ENCODE measurements at regions not wholly inside any gene's neighbourhood (a gene's known extent, or its start where the extent isn't known, plus 50 kb on each side); places are given as distances from the start of the nearest gene placed in this dataset.

GRCh38 chr11:87961606-87962005, 213.6 kb downstream of the RAB38 start:
- no peak for TF ChIP-seq CTCF (IDR thresholded peaks at IDR 0.05; ENCODE audit: low read depth, low read length, missing control alignments)
- DNase-seq (ENCODE audit: extremely low read depth, low read depth): no peak
- no peak overlapping the region for H3K4me3 ChIP-seq (replicated peaks; ENCODE audit: low read depth, low read length)

- DNase-seq (ENCODE audit: extremely low read depth, low read depth): no peak
- no peak for TF ChIP-seq CTCF (IDR thresholded peaks at IDR 0.05; ENCODE audit: low read depth, low read length, missing control alignments)
- no peak overlapping the region for H3K4me3 ChIP-seq (replicated peaks; ENCODE audit: low read depth, low read length)
Measured at GRCh38 chr11:87957961-87958360, 217.3 kb downstream of the RAB38 start.

- H3K4me3 ChIP-seq (replicated peaks; ENCODE audit: low read depth, low read length): no peak overlapping the region
- TF ChIP-seq CTCF (IDR thresholded peaks at IDR 0.05; ENCODE audit: low read depth, low read length, missing control alignments): no peak
- no peak for DNase-seq (ENCODE audit: extremely low read depth, low read depth)
Measured at GRCh38 chr11:87954476-87954875, 220.8 kb downstream of the RAB38 start.

GRCh38 chr11:87942786-87943185, 232.5 kb downstream of the RAB38 start:
- DNase-seq (ENCODE audit: extremely low read depth, low read depth): no peak
- no peak overlapping the region for H3K4me3 ChIP-seq (replicated peaks; ENCODE audit: low read depth, low read length)
- no peak for TF ChIP-seq CTCF (IDR thresholded peaks at IDR 0.05; ENCODE audit: low read depth, low read length, missing control alignments)

GRCh38 chr11:87934182-87934581, 241.1 kb downstream of the RAB38 start:
- H3K4me3 ChIP-seq (replicated peaks; ENCODE audit: low read depth, low read length): no peak overlapping the region
- no peak for DNase-seq (ENCODE audit: extremely low read depth, low read depth)
- no peak for TF ChIP-seq CTCF (IDR thresholded peaks at IDR 0.05; ENCODE audit: low read depth, low read length, missing control alignments)

- H3K4me3 ChIP-seq (replicated peaks; ENCODE audit: low read depth, low read length): no peak overlapping the region
- peak; percentile 44 for DNase-seq (ENCODE audit: extremely low read depth, low read depth)
- no peak for TF ChIP-seq CTCF (IDR thresholded peaks at IDR 0.05; ENCODE audit: low read depth, low read length, missing control alignments)
Measured at GRCh38 chr11:87926250-87926970, 248.8 kb downstream of the RAB38 start.

GRCh38 chr11:87924125-87924524, 251.1 kb downstream of the RAB38 start:
- no peak overlapping the region for H3K4me3 ChIP-seq (replicated peaks; ENCODE audit: low read depth, low read length)
- no peak for TF ChIP-seq CTCF (IDR thresholded peaks at IDR 0.05; ENCODE audit: low read depth, low read length, missing control alignments)
- no peak for DNase-seq (ENCODE audit: extremely low read depth, low read depth)
